Endodermal cell (in vitro differentiated cells): ENCODE measurements at regions not wholly inside any gene's neighbourhood (a gene's known extent, or its start where the extent isn't known, plus 50 kb on each side); places are given as distances from the start of the nearest gene placed in this dataset.
A peak's percentile ranks its signal among the peaks of the same experiment; 100 is the strongest.

Source experiments
- DNase-seq: peaks from one replicate; pipeline ENCODE4 v3.0.0-alpha.2; 2017
- H3K27ac ChIP-seq: 2 replicates; pipeline ENCODE4 v1.5.1; 2013; ENCODE audit warnings: mild to moderate bottlenecking, low read depth, low read length, moderate library complexity
- H3K27me3 ChIP-seq: 2 replicates; pipeline ENCODE4 v1.6.1; 2013; ENCODE audit warnings: mild to moderate bottlenecking, low read length, moderate library complexity; ENCODE audit not compliant: insufficient read depth, control insufficient read depth, poor library complexity, severe bottlenecking
- H3K36me3 ChIP-seq: 2 replicates; pipeline ENCODE4 v1.7.0; 2013; ENCODE audit warnings: mild to moderate bottlenecking, low read length, moderate library complexity; ENCODE audit not compliant: control insufficient read depth, insufficient read depth
- H3K4me1 ChIP-seq: one replicate; pipeline ENCODE4 v1.7.0; 2013; ENCODE audit warnings: low read length; ENCODE audit not compliant: control insufficient read depth, insufficient read depth
- H3K4me3 ChIP-seq: 2 replicates; pipeline ENCODE4 v1.5.1; 2013; ENCODE audit warnings: mild to moderate bottlenecking, low read length, moderate library complexity
- H3K9ac ChIP-seq: 2 replicates; pipeline ENCODE4 v1.6.1; 2013; ENCODE audit warnings: mild to moderate bottlenecking, low read length, moderate library complexity; ENCODE audit not compliant: poor library complexity, severe bottlenecking; ENCODE audit errors: extremely low read depth
- H3K9me3 ChIP-seq: 2 replicates; pipeline ENCODE4 v1.6.1; 2013; ENCODE audit warnings: mild to moderate bottlenecking, low read length, moderate library complexity; ENCODE audit not compliant: control insufficient read depth
- H3K27ac Mint-ChIP-seq: 2 replicates; pipeline ENCODE4 v1.8.0; 2020; ENCODE audit warnings: mixed read lengths
- H3K27me3 Mint-ChIP-seq: 2 replicates; pipeline ENCODE4 v1.8.0; 2021; ENCODE audit warnings: mild to moderate bottlenecking, mixed read lengths; ENCODE audit not compliant: insufficient read depth
- H3K36me3 Mint-ChIP-seq: 2 replicates; pipeline ENCODE4 v1.8.0; 2020; ENCODE audit warnings: low read depth, mixed read lengths
- H3K4me1 Mint-ChIP-seq: 2 replicates; pipeline ENCODE4 v1.8.0; 2020; ENCODE audit warnings: mixed read lengths
- H3K4me3 Mint-ChIP-seq: 2 replicates; pipeline ENCODE4 v1.8.0; 2020; ENCODE audit warnings: mild to moderate bottlenecking, moderate library complexity, mixed read lengths
- H3K9me3 Mint-ChIP-seq: 2 replicates; pipeline ENCODE4 v1.8.0; 2020; ENCODE audit warnings: mild to moderate bottlenecking, mixed read lengths
- WGBS, 2 experiments: methylation state at CpG; one replicate each; pipeline versions ENCODE4 v1.1.5 to v1.1.7; 2013; ENCODE audit warnings: missing lambda C conversion rate in 2 of 2, mixed read lengths in 1 of 2; ENCODE audit not compliant: insufficient coverage in 1 of 2, insufficient read length in 1 of 2; 5-methylcytosine and 5-hydroxymethylcytosine counted together
- TF ChIP-seq, protein P1 (sequence below): fragments of 200-600 bp; sonication (generic); conservative IDR thresholded peaks from 2 replicates; pipeline ENCODE4 v1.5.0; 2021; ENCODE audit warnings: antibody characterized with exemption, mild to moderate bottlenecking

- no peaks in the 10 kb centered on the region for H3K9me3 Mint-ChIP-seq
- no peak overlapping the region for H3K27ac Mint-ChIP-seq
- H3K9me3 ChIP-seq = no peaks in the 10 kb centered on the region
- H3K36me3 Mint-ChIP-seq = no peaks in the 10 kb centered on the region
- WGBS, 2 experiments = 83 to 86% methylated on average over 1 to 4 of the region's 4 CpGs
- H3K4me1 Mint-ChIP-seq = no peaks in the 10 kb centered on the region
- H3K9ac ChIP-seq = no peak overlapping the region
- H3K4me1 ChIP-seq = no peaks in the 10 kb centered on the region
- peak; percentile 46 for DNase-seq
- H3K4me3 ChIP-seq = no peak overlapping the region
- no peaks in the 10 kb centered on the region for H3K27me3 Mint-ChIP-seq
- H3K27me3 ChIP-seq = no peaks in the 10 kb centered on the region
- no peak overlapping the region for H3K27ac ChIP-seq
- TF ChIP-seq, protein P1, sequence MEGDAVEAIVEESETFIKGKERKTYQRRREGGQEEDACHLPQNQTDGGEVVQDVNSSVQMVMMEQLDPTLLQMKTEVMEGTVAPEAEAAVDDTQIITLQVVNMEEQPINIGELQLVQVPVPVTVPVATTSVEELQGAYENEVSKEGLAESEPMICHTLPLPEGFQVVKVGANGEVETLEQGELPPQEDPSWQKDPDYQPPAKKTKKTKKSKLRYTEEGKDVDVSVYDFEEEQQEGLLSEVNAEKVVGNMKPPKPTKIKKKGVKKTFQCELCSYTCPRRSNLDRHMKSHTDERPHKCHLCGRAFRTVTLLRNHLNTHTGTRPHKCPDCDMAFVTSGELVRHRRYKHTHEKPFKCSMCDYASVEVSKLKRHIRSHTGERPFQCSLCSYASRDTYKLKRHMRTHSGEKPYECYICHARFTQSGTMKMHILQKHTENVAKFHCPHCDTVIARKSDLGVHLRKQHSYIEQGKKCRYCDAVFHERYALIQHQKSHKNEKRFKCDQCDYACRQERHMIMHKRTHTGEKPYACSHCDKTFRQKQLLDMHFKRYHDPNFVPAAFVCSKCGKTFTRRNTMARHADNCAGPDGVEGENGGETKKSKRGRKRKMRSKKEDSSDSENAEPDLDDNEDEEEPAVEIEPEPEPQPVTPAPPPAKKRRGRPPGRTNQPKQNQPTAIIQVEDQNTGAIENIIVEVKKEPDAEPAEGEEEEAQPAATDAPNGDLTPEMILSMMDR = no peak
- H3K4me3 Mint-ChIP-seq = no peak overlapping the region
- no peaks in the 10 kb centered on the region for H3K36me3 ChIP-seq
Observed at GRCh38 chr19:31946491-31946890, 398.9 kb upstream of the ZNF507 start.

DNA sequence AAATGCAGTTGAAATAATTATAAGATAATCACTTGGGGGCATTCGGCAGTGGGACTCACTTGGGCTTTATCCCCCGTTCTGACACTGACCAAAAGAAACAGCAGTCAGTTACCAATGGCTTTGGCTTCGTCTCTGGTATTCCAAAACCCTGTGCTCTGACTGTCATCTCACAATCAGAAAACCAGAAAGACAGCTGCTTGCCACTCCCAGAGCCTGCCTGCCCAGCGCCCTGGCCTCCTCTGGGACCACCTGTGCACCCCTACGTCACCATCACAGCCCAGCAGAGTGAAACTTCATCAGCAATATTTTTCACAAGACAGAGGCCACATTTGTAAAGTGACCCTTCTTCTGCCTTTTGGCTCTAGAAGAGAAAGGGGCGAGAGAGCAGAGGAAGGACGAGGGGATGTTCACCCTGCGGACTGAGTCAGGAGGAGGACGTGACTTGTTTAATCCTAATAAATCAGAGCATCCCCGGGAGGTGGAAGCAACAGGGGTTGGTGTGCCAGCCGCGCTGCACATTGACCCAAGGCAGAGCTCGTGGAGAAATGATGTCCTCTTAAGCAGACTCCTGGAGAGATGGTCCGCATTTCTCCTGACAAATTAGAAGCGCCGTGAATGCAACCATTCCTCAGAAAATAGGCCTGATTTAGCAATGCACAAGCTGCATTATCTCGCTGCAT, 397.8 kb upstream of the ZNF507 start:
- H3K36me3 Mint-ChIP-seq = no peaks in the 10 kb centered on the region
- no peak overlapping the region for H3K4me3 Mint-ChIP-seq
- TF ChIP-seq, protein P1 = no peak
- no peak overlapping the region for H3K27ac ChIP-seq
- no peaks in the 10 kb centered on the region for H3K9me3 Mint-ChIP-seq
- H3K27me3 ChIP-seq = no peaks in the 10 kb centered on the region
- no peaks in the 10 kb centered on the region for H3K27me3 Mint-ChIP-seq
- no peaks in the 10 kb centered on the region for H3K4me1 Mint-ChIP-seq
- no peaks in the 10 kb centered on the region for H3K36me3 ChIP-seq
- H3K27ac Mint-ChIP-seq = no peak overlapping the region
- no peak for DNase-seq
- H3K4me3 ChIP-seq = no peak overlapping the region
- no peak overlapping the region for H3K9ac ChIP-seq
- WGBS, 2 experiments = 89 to 92% methylated on average over 17 of the region's 17 CpGs
- no peaks in the 10 kb centered on the region for H3K4me1 ChIP-seq
- no peaks in the 10 kb centered on the region for H3K9me3 ChIP-seq

- Mint-ChIP-seq H3K36me3 (no peaks in the 10 kb centered on the region), H3K4me1 (no peaks in the 10 kb centered on the region), H3K27me3 (peaks cover 5% of the 10 kb centered on the region), H3K4me3 (no peak overlapping the region), H3K27ac (no peak overlapping the region), H3K9me3 (no peaks in the 10 kb centered on the region)
- Histone ChIP-seq H3K36me3 (no peaks in the 10 kb centered on the region), H3K4me1 (no peaks in the 10 kb centered on the region), H3K9me3 (no peaks in the 10 kb centered on the region), H3K9ac (no peak overlapping the region), H3K4me3 (no peak overlapping the region), H3K27ac (no peak overlapping the region), H3K27me3 (no peaks in the 10 kb centered on the region)
- 92% methylated on average over 1 of the region's 1 CpG; no CpG with 5 or more reads in 1 of the 2 experiments for WGBS, 2 experiments
- DNase-seq = peak; percentile 10
- TF ChIP-seq, protein P1 = no peak
Observed at GRCh38 chr19:31952693-31953092, 392.7 kb upstream of the ZNF507 start.
